GM23248 (cell line): ENCODE measurements at regions not wholly inside any gene's neighbourhood (a gene's known extent, or its start where the extent isn't known, plus 50 kb on each side); places are given as distances from the start of the nearest gene placed in this dataset.

Experiments used
- DNase-seq: peaks from one replicate; pipeline ENCODE4 v3.0.0-alpha.2; 2015
- H2AFZ ChIP-seq: fragments of 200-600 bp; sonication (generic); 2 replicates; pipeline ENCODE4 v1.6.1; 2016; ENCODE audit warnings: antibody characterized with exemption
- H3F3A ChIP-seq: fragments of 200-600 bp; sonication (generic); 2 replicates; pipeline ENCODE4 v1.6.1; 2016; ENCODE audit warnings: mild to moderate bottlenecking, antibody characterized with exemption, mixed run types; ENCODE audit not compliant: insufficient read depth
- H3K27ac ChIP-seq: fragments of 200-600 bp; sonication (generic); 2 replicates; pipeline ENCODE4 v1.5.1; 2016; ENCODE audit warnings: mild to moderate bottlenecking
- H3K27me3 ChIP-seq: fragments of 200-600 bp; sonication (generic); replicated peaks from 2 replicates; pipeline ENCODE4 v1.6.1; 2016; ENCODE audit warnings: mild to moderate bottlenecking; ENCODE audit not compliant: insufficient read depth
- H3K36me3 ChIP-seq: fragments of 200-600 bp; sonication (generic); 2 replicates; pipeline ENCODE4 v1.6.1; 2016; ENCODE audit warnings: low read depth, mild to moderate bottlenecking
- H3K4me1 ChIP-seq: fragments of 200-600 bp; sonication (generic); 2 replicates; pipeline ENCODE4 v1.6.1; 2016; ENCODE audit warnings: mild to moderate bottlenecking; ENCODE audit not compliant: insufficient read depth
- H3K4me2 ChIP-seq: fragments of 200-600 bp; sonication (generic); one replicate; pipeline ENCODE4 v1.6.1; 2016; ENCODE audit warnings: mild to moderate bottlenecking; ENCODE audit not compliant: unreplicated experiment
- H3K4me3 ChIP-seq: fragments of 200-600 bp; sonication (generic); 2 replicates; pipeline ENCODE4 v1.5.1; 2016; ENCODE audit warnings: mild to moderate bottlenecking
- H3K79me2 ChIP-seq: fragments of 200-600 bp; sonication (generic); 2 replicates; pipeline ENCODE4 v1.6.1; 2016; ENCODE audit warnings: mild to moderate bottlenecking; ENCODE audit not compliant: insufficient read depth
- H3K9ac ChIP-seq: fragments of 200-600 bp; sonication (generic); 2 replicates; pipeline ENCODE4 v1.6.1; 2016; ENCODE audit warnings: mild to moderate bottlenecking
- H3K9me2 ChIP-seq: fragments of 200-600 bp; sonication (generic); 2 replicates; pipeline ENCODE4 v1.6.1; 2016; ENCODE audit warnings: mixed run types, mild to moderate bottlenecking, moderate library complexity; ENCODE audit not compliant: insufficient read depth
- H3K9me3 ChIP-seq: fragments of 200-600 bp; sonication (generic); one replicate; pipeline ENCODE4 v1.6.1; 2017; ENCODE audit warnings: low read depth
- H4K20me1 ChIP-seq: fragments of 200-600 bp; sonication (generic); 2 replicates; pipeline ENCODE4 v1.6.0; 2016; ENCODE audit not compliant: insufficient read depth
- EZH2 ChIP-seq: fragments of 200-600 bp; sonication (generic); IDR thresholded peaks from 2 replicates; pipeline ENCODE4 v1.6.1; 2018; ENCODE audit warnings: antibody characterized with exemption, mild to moderate bottlenecking; ENCODE audit not compliant: insufficient read depth, poor library complexity, severe bottlenecking
- EZH2phosphoT487 ChIP-seq: fragments of 200-600 bp; sonication (generic); IDR thresholded peaks from 2 replicates; pipeline ENCODE4 v1.6.1; 2018; ENCODE audit warnings: antibody characterized with exemption, moderate library complexity, mild to moderate bottlenecking, low read depth; ENCODE audit not compliant: insufficient read depth
- WGBS, 2 experiments: methylation state at CpG; one replicate each; pipeline ENCODE4 v1.1.6; 2015 to 2017; ENCODE audit warnings: low lambda C conversion rate in 2 of 2, low coverage in 1 of 2; ENCODE audit errors: missing lambda C conversion rate in 2 of 2; 5-methylcytosine and 5-hydroxymethylcytosine counted together
- in situ Hi-C: fragments of 300-500 bp; cut with MboI; formaldehyde crosslinking; loops from 2 replicates; pipeline ENCODE4 v1.15.0; 2020

DNA sequence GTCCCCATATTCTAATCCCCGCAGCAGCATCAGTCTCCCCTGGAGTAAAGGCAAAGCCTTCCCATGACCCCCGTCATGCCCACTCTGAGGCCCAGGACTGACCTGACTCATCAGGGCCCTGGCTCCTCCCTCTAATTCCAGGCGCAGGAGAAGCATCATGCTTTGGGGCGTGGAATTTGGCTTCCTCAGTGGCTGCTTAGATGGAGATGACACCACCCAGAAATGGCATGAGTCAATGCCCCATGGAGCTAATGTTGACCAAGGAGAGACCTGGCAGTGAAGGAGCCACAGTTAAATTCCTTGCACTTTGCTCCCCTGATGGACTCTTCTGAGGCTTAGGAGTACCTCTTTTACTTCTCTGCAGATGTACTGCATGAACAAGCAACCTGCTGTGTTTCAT is 204.2 kb upstream of the PROK2 start:
- Histone ChIP-seq H3K9me3 (no peaks in the 10 kb centered on the region), H3K27me3 (no peaks in the 10 kb centered on the region), H3K79me2 (no peaks in the 10 kb centered on the region), H4K20me1 (no peaks in the 10 kb centered on the region), H3K4me2 (no peak overlapping the region), H2AFZ (no peak overlapping the region), H3K27ac (no peak overlapping the region), H3K36me3 (no peaks in the 10 kb centered on the region), H3K4me3 (no peak overlapping the region), H3K9me2 (no peaks in the 10 kb centered on the region), H3F3A (0 out of 2 replicates have a peak, but pooled peaks cover 6% of the 10 kb centered on the region), H3K4me1 (peaks cover 11% of the 10 kb centered on the region), H3K9ac (no peak overlapping the region)
- WGBS, 2 experiments: 49 to 55% methylated on average over 4 of the region's 4 CpGs
- DNase-seq: peak; percentile 93
- in situ Hi-C loops: no loop called here
- TF ChIP-seq EZH2phosphoT487 (no peak), EZH2 (no peak)

- 43 to 48% methylated on average over 5 of the region's 5 CpGs for WGBS, 2 experiments
- peak; percentile 58 for DNase-seq
- H3K27me3 ChIP-seq: no peaks in the 10 kb centered on the region
- H4K20me1 ChIP-seq: no peaks in the 10 kb centered on the region
- no peaks in the 10 kb centered on the region for H3K9me3 ChIP-seq
- H3K4me1 ChIP-seq: peaks cover 13% of the 10 kb centered on the region
- H2AFZ ChIP-seq: no peak overlapping the region
- no peak overlapping the region for H3K4me3 ChIP-seq
- H3K4me2 ChIP-seq: no peak overlapping the region
- H3F3A ChIP-seq: peaks cover 6% of the 10 kb centered on the region; the same call in 1 of the 2 replicates
- H3K9me2 ChIP-seq: no peaks in the 10 kb centered on the region
- no peaks in the 10 kb centered on the region for H3K79me2 ChIP-seq
- H3K27ac ChIP-seq: 0 out of 2 replicates have a peak overlapping the region, but pooled peaks have one; percentile 1
- no peaks in the 10 kb centered on the region for H3K36me3 ChIP-seq
- H3K9ac ChIP-seq: no peak overlapping the region
- no peak for TF ChIP-seq EZH2
- no peak for TF ChIP-seq EZH2phosphoT487
- in situ Hi-C loops: no loop called here
Observed at GRCh38 chr3:71987828-71988227, 202.9 kb upstream of the PROK2 start.

- Histone ChIP-seq H3F3A (peaks cover 6% of the 10 kb centered on the region; the same call in 1 of the 2 replicates), H4K20me1 (no peaks in the 10 kb centered on the region), H3K4me3 (no peak overlapping the region), H3K27ac (0 out of 2 replicates have a peak overlapping the region, but pooled peaks have one; percentile 1), H3K9ac (no peak overlapping the region), H3K4me1 (peaks cover 18% of the 10 kb centered on the region), H3K27me3 (no peaks in the 10 kb centered on the region), H3K4me2 (no peak overlapping the region), H3K79me2 (no peaks in the 10 kb centered on the region), H2AFZ (no peak overlapping the region), H3K9me2 (no peaks in the 10 kb centered on the region), H3K36me3 (no peaks in the 10 kb centered on the region), H3K9me3 (no peaks in the 10 kb centered on the region)
- DNase-seq: peak; percentile 52
- 80 to 83% methylated on average over 9 of the region's 9 CpGs for WGBS, 2 experiments
- in situ Hi-C loops: no loop called here
- no peak for TF ChIP-seq EZH2phosphoT487
- no peak for TF ChIP-seq EZH2
Observed at GRCh38 chr3:71987089-71987735, 202.3 kb upstream of the PROK2 start.

- in situ Hi-C loops: no loop called here
- no peak overlapping the region for H3K9ac ChIP-seq
Observed at GRCh38 chr3:71986606-71987005, 201.7 kb upstream of the PROK2 start.

More at GRCh38 chr3:71986606-71987005, 201.7 kb upstream of the PROK2 start:
- no peak overlapping the region for H3K4me2 ChIP-seq
- no peak for DNase-seq
- peaks cover 6% of the 10 kb centered on the region; the same call in 1 of the 2 replicates for H3F3A ChIP-seq
- no peak overlapping the region for H3K4me3 ChIP-seq
- H3K9me2 ChIP-seq: no peaks in the 10 kb centered on the region
- no peaks in the 10 kb centered on the region for H3K79me2 ChIP-seq
- no peaks in the 10 kb centered on the region for H3K9me3 ChIP-seq
- no peak overlapping the region for H2AFZ ChIP-seq
- H3K27me3 ChIP-seq: no peaks in the 10 kb centered on the region
- H3K36me3 ChIP-seq: no peaks in the 10 kb centered on the region
- H4K20me1 ChIP-seq: no peaks in the 10 kb centered on the region
- 62 to 63% methylated on average over 6 of the region's 6 CpGs for WGBS, 2 experiments
- no peak overlapping the region for H3K27ac ChIP-seq
- H3K4me1 ChIP-seq: peaks cover 20% of the 10 kb centered on the region
- TF ChIP-seq EZH2 (no peak), EZH2phosphoT487 (no peak)
